ENCODE measurements at regions not wholly inside any gene's neighbourhood (a gene's known extent, or its start where the extent isn't known, plus 50 kb on each side); places are given as distances from the start of the nearest gene placed in this dataset.

GRCh38 chr10:120392245-120392644 is 64.8 kb upstream of the PLPP4 start:
- WGBS, 3 donors, result 80 to 89% (median 83%) methylated on average over 4 of the region's 4 CpGs
- intact Hi-C loops (cut with DNase I), result no loop called here
- no peak for DNase-seq
- no peak for TF ChIP-seq CTCF (IDR thresholded peaks at IDR 0.05)
- TF ChIP-seq EP300 (IDR thresholded peaks at IDR 0.05), result no peak
- TF ChIP-seq POLR2A (IDR thresholded peaks at IDR 0.05), result no peak
- Histone ChIP-seq H3K27me3 (no peaks in the 10 kb centered on the region), H3K4me3 (no peak overlapping the region), H3K4me1 (ENCODE audit: insufficient read depth) (no peaks in the 10 kb centered on the region), H3K27ac (no peak overlapping the region), H3K36me3 (no peaks in the 10 kb centered on the region), H3K9me3 (no peaks in the 10 kb centered on the region)

GRCh38 chr10:120392671-120393079 is 64.4 kb upstream of the PLPP4 start:
- no peak for DNase-seq
- Histone ChIP-seq H3K4me1 (ENCODE audit: insufficient read depth) (no peaks in the 10 kb centered on the region), H3K36me3 (no peaks in the 10 kb centered on the region), H3K27ac (no peak overlapping the region), H3K9me3 (no peaks in the 10 kb centered on the region), H3K27me3 (no peaks in the 10 kb centered on the region), H3K4me3 (no peak overlapping the region)
- intact Hi-C loops (cut with DNase I), result no loop called here
- TF ChIP-seq CTCF (IDR thresholded peaks at IDR 0.05) (no peak), POLR2A (IDR thresholded peaks at IDR 0.05) (no peak), EP300 (IDR thresholded peaks at IDR 0.05) (no peak)
- WGBS, 3 donors, result 56 to 77% (median 67%) methylated on average over 2 of the region's 2 CpGs

- H3K27ac ChIP-seq, result no peak overlapping the region
- no peaks in the 10 kb centered on the region for H3K36me3 ChIP-seq
- no peak for TF ChIP-seq EP300 (IDR thresholded peaks at IDR 0.05)
- TF ChIP-seq CTCF (IDR thresholded peaks at IDR 0.05), result no peak
- no peak for TF ChIP-seq POLR2A (IDR thresholded peaks at IDR 0.05)
- no peak for DNase-seq
- no peaks in the 10 kb centered on the region for H3K4me1 ChIP-seq (ENCODE audit: insufficient read depth)
- no peak overlapping the region for H3K4me3 ChIP-seq
- WGBS, 3 donors, result 82 to 95% (median 89%) methylated on average over 1 of the region's 1 CpG
- no peaks in the 10 kb centered on the region for H3K9me3 ChIP-seq
- intact Hi-C loops (cut with DNase I), result no loop called here
- H3K27me3 ChIP-seq, result no peaks in the 10 kb centered on the region
These were observed 62.6 kb upstream of the PLPP4 start for GRCh38 chr10:120394446-120394845.

GRCh38 chr10:120396228-120396627 is 60.8 kb upstream of the PLPP4 start:
- intact Hi-C loops (cut with DNase I), result no loop called here
- Histone ChIP-seq H3K36me3 (no peaks in the 10 kb centered on the region), H3K9me3 (no peaks in the 10 kb centered on the region), H3K4me3 (no peak overlapping the region), H3K27me3 (no peaks in the 10 kb centered on the region), H3K27ac (no peak overlapping the region), H3K4me1 (ENCODE audit: insufficient read depth) (no peaks in the 10 kb centered on the region)
- DNase-seq, result no peak
- TF ChIP-seq EP300 (IDR thresholded peaks at IDR 0.05) (no peak), CTCF (IDR thresholded peaks at IDR 0.05) (no peak), POLR2A (IDR thresholded peaks at IDR 0.05) (no peak)
- 73 to 80% (median 76%) methylated on average over 6 of the region's 6 CpGs for WGBS, 3 donors

GRCh38 chr10:120398180-120398579 is 58.8 kb upstream of the PLPP4 start:
- H3K27me3 ChIP-seq, result no peaks in the 10 kb centered on the region
- intact Hi-C loops (cut with DNase I), result no loop called here
- H3K9me3 ChIP-seq, result no peaks in the 10 kb centered on the region
- H3K27ac ChIP-seq, result no peak overlapping the region
- DNase-seq, result no peak
- H3K36me3 ChIP-seq, result no peaks in the 10 kb centered on the region
- no peak for TF ChIP-seq POLR2A (IDR thresholded peaks at IDR 0.05)
- 62 to 67% (median 62%) methylated on average over 4 of the region's 4 CpGs for WGBS, 3 donors
- H3K4me3 ChIP-seq, result no peak overlapping the region
- no peaks in the 10 kb centered on the region for H3K4me1 ChIP-seq (ENCODE audit: insufficient read depth)
